Natural killer cell (primary cell): ENCODE measurements at regions not wholly inside any gene's neighbourhood (a gene's known extent, or its start where the extent isn't known, plus 50 kb on each side); places are given as distances from the start of the nearest gene placed in this dataset.

Experiments
- ATAC-seq, 3 donors: fragments of 150-1000 bp in 2 of 3; fragments of 200-7000 bp in 1 of 3; cut with Tn5 transposase; 1 replicate in 1 of 3; 2 replicates in 2 of 3; pipeline ENCODE4 v1.10.0; 2021; ENCODE audit warnings: mild to moderate bottlenecking in 2 of 3, moderate library complexity in 2 of 3
- DNase-seq, 2 donors: peaks; one replicate each; pipeline versions ENCODE4 v3.0.0 to v3.0.0-alpha.2; 2013 to 2021; ENCODE audit warnings: mixed read lengths in 1 of 2
- H3K27ac ChIP-seq: one replicate; pipeline ENCODE4 v1.5.1; 2013; ENCODE audit warnings: mild to moderate bottlenecking, low read length
- H3K27me3 ChIP-seq: one replicate; pipeline ENCODE4 v1.6.1; 2013; ENCODE audit warnings: low read length; ENCODE audit not compliant: control insufficient read depth, insufficient read depth
- H3K36me3 ChIP-seq: one replicate; pipeline ENCODE4 v1.6.1; 2013; ENCODE audit warnings: low read length; ENCODE audit not compliant: control insufficient read depth, insufficient read depth
- H3K4me1 ChIP-seq: one replicate; pipeline ENCODE4 v1.6.1; 2013; ENCODE audit warnings: low read length; ENCODE audit not compliant: control insufficient read depth, insufficient read depth
- H3K4me3 ChIP-seq: one replicate; pipeline ENCODE4 v1.5.1; 2013; ENCODE audit warnings: low read length
- H3K9me3 ChIP-seq: one replicate; pipeline ENCODE4 v1.6.1; 2013; ENCODE audit warnings: low read length; ENCODE audit not compliant: control insufficient read depth, insufficient read depth
- H3K27ac Mint-ChIP-seq, 2 donors: one replicate each; pipeline ENCODE4 v1.8.0; 2022; ENCODE audit warnings: mild to moderate bottlenecking in 2 of 2, mixed read lengths in 2 of 2, moderate library complexity in 1 of 2
- H3K27me3 Mint-ChIP-seq, 2 donors: one replicate each; pipeline ENCODE4 v1.8.0; 2022; ENCODE audit warnings: low read depth in 2 of 2, mixed read lengths in 2 of 2
- H3K36me3 Mint-ChIP-seq: one replicate; pipeline ENCODE4 v1.8.0; 2022; ENCODE audit warnings: mixed read lengths
- H3K4me1 Mint-ChIP-seq, 2 donors: one replicate each; pipeline ENCODE4 v1.8.0; 2022; ENCODE audit warnings: mixed read lengths in 2 of 2
- H3K4me3 Mint-ChIP-seq: one replicate; pipeline ENCODE4 v1.8.0; 2022; ENCODE audit warnings: mild to moderate bottlenecking, moderate library complexity, mixed read lengths
- H3K9me3 Mint-ChIP-seq, 2 donors: one replicate each; pipeline ENCODE4 v1.8.0; 2022; ENCODE audit warnings: mixed read lengths in 2 of 2
- WGBS: methylation state at CpG from one replicate; pipeline ENCODE4 v1.1.7; 2013; ENCODE audit warnings: missing lambda C conversion rate; ENCODE audit not compliant: insufficient coverage; 5-methylcytosine and 5-hydroxymethylcytosine counted together
- intact Hi-C: fragments of 100-400 bp; cut with micrococcal nuclease; formaldehyde crosslinking; loops from one replicate; pipeline ENCODE4 v1.14.2; 2022
- TF ChIP-seq, protein P1 (sequence below): fragments of 200-600 bp; IDR thresholded peaks from one replicate; pipeline ENCODE4 v1.8.0; 2022; ENCODE audit warnings: antibody characterized with exemption

GRCh38 chr5:107776506-107776905 lies 105.8 kb upstream of the EFNA5 start:
- Mint-ChIP-seq H3K36me3 (no peaks in the 10 kb centered on the region), H3K4me3 (no peak overlapping the region), H3K4me1 (no peaks in the 10 kb centered on the region), H3K9me3 (no peaks in the 10 kb centered on the region), H3K27me3 (peaks cover 10 to 45% of the 10 kb centered on the region in 2 donors), H3K27ac (no peak overlapping the region)
- Histone ChIP-seq H3K27me3 (peaks cover 4% of the 10 kb centered on the region), H3K27ac (no peak overlapping the region), H3K4me3 (no peak overlapping the region), H3K9me3 (no peaks in the 10 kb centered on the region), H3K4me1 (no peaks in the 10 kb centered on the region), H3K36me3 (no peaks in the 10 kb centered on the region)
- ATAC-seq (no peak), DNase-seq (no peak)
- intact Hi-C loops: no loop called here
- 28% methylated on average over 2 of the region's 3 CpGs for WGBS
- TF ChIP-seq, protein P1, sequence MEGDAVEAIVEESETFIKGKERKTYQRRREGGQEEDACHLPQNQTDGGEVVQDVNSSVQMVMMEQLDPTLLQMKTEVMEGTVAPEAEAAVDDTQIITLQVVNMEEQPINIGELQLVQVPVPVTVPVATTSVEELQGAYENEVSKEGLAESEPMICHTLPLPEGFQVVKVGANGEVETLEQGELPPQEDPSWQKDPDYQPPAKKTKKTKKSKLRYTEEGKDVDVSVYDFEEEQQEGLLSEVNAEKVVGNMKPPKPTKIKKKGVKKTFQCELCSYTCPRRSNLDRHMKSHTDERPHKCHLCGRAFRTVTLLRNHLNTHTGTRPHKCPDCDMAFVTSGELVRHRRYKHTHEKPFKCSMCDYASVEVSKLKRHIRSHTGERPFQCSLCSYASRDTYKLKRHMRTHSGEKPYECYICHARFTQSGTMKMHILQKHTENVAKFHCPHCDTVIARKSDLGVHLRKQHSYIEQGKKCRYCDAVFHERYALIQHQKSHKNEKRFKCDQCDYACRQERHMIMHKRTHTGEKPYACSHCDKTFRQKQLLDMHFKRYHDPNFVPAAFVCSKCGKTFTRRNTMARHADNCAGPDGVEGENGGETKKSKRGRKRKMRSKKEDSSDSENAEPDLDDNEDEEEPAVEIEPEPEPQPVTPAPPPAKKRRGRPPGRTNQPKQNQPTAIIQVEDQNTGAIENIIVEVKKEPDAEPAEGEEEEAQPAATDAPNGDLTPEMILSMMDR: no peak

- Histone ChIP-seq H3K4me1 (no peaks in the 10 kb centered on the region), H3K27me3 (peaks cover 4% of the 10 kb centered on the region), H3K4me3 (no peak overlapping the region), H3K36me3 (no peaks in the 10 kb centered on the region), H3K27ac (no peak overlapping the region), H3K9me3 (no peaks in the 10 kb centered on the region)
- Mint-ChIP-seq H3K27ac (no peak overlapping the region), H3K27me3 (peaks cover 10 to 46% of the 10 kb centered on the region in 2 donors), H3K9me3 (no peaks in the 10 kb centered on the region), H3K4me1 (no peaks in the 10 kb centered on the region), H3K4me3 (no peak overlapping the region), H3K36me3 (no peaks in the 10 kb centered on the region)
- no peak for ATAC-seq
- intact Hi-C loops: no loop called here
- TF ChIP-seq, protein P1: no peak
- WGBS: 81% methylated on average over 2 of the region's 2 CpGs
- no peak for DNase-seq
These were observed 103.6 kb upstream of the EFNA5 start for GRCh38 chr5:107774316-107774715.

DNA sequence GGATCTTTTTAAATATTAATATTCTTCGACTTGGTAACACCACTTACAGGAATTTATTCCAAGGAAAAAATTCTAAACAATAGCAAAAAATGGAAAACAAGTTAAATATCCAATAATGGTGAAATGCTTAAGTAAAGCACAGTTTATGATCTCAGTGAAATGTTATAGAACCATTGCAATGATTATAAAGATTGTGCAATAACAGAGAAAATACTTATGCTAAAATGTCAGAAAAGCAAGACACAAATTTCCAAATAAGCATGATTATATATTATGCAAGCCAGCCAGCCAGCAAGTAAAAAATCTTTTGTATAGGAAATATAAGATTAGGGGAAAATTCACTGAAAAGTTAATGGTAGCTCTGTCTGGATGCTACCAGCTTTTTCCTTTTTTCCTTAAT lies 102.7 kb upstream of the EFNA5 start:
- ATAC-seq (no peak), DNase-seq (no peak)
- intact Hi-C loops: no loop called here
- Mint-ChIP-seq H3K27ac (no peak overlapping the region), H3K27me3 (peaks cover 11 to 52% of the 10 kb centered on the region in 2 donors), H3K4me1 (no peaks in the 10 kb centered on the region), H3K36me3 (no peaks in the 10 kb centered on the region), H3K4me3 (no peak overlapping the region), H3K9me3 (no peaks in the 10 kb centered on the region)
- WGBS: no CpG with 5 or more reads among the region's 1 CpG
- Histone ChIP-seq H3K36me3 (no peaks in the 10 kb centered on the region), H3K27me3 (peaks cover 4% of the 10 kb centered on the region), H3K4me1 (no peaks in the 10 kb centered on the region), H3K4me3 (no peak overlapping the region), H3K9me3 (no peaks in the 10 kb centered on the region), H3K27ac (no peak overlapping the region)
- TF ChIP-seq, protein P1: no peak
